Calu3 (cell line): ENCODE measurements at regions not wholly inside any gene's neighbourhood (a gene's known extent, or its start where the extent isn't known, plus 50 kb on each side); places are given as distances from the start of the nearest gene placed in this dataset.

Experiments
- BruUV-seq: library from RNA; stranded (reverse); fragments of 400-500 nt; replicated peaks from 2 replicates; lab custom pipeline; 2021; lab: Mats Ljungman, UMichigan
- CTCF ChIA-PET: fragments of 300-600 bp; sonication (Branson Sonifier 250); formaldehyde crosslinking; loops from one replicate; lab custom pipeline; 2022; ENCODE audit warnings: antibody characterized with exemption; lab: Charles Lee
- DNase-seq: peaks from one replicate; pipeline ENCODE4 v3.0.0; 2022
- H3K27ac Mint-ChIP-seq: one replicate; pipeline ENCODE4 v1.8.0; 2022; ENCODE audit warnings: mixed read lengths; ENCODE audit not compliant: unreplicated experiment
- H3K27me3 Mint-ChIP-seq: one replicate; pipeline ENCODE4 v1.8.0; 2022; ENCODE audit warnings: mixed read lengths; ENCODE audit not compliant: unreplicated experiment
- H3K36me3 Mint-ChIP-seq: one replicate; pipeline ENCODE4 v1.8.0; 2022; ENCODE audit warnings: mild to moderate bottlenecking, moderate library complexity, mixed read lengths; ENCODE audit not compliant: insufficient read depth, unreplicated experiment
- H3K4me1 Mint-ChIP-seq: one replicate; pipeline ENCODE4 v1.8.0; 2022; ENCODE audit warnings: mild to moderate bottlenecking, low read depth, mixed read lengths; ENCODE audit not compliant: unreplicated experiment
- H3K4me3 Mint-ChIP-seq: one replicate; pipeline ENCODE4 v1.8.0; 2022; ENCODE audit warnings: mild to moderate bottlenecking, low read depth, moderate library complexity, mixed read lengths; ENCODE audit not compliant: unreplicated experiment
- H3K9me3 Mint-ChIP-seq: one replicate; pipeline ENCODE4 v1.8.0; 2022; ENCODE audit warnings: low read depth, mixed read lengths; ENCODE audit not compliant: unreplicated experiment
- intact Hi-C: fragments of 100-400 bp; cut with micrococcal nuclease; formaldehyde crosslinking; loops from one replicate; pipeline ENCODE4 v1.10.0; 2022; ENCODE audit not compliant: unreplicated experiment
- TF ChIP-seq, protein P1 (sequence below): fragments of 200-600 bp; IDR thresholded peaks from one replicate; pipeline ENCODE4 v1.8.0; 2022; ENCODE audit warnings: antibody characterized with exemption; ENCODE audit not compliant: unreplicated experiment

DNA sequence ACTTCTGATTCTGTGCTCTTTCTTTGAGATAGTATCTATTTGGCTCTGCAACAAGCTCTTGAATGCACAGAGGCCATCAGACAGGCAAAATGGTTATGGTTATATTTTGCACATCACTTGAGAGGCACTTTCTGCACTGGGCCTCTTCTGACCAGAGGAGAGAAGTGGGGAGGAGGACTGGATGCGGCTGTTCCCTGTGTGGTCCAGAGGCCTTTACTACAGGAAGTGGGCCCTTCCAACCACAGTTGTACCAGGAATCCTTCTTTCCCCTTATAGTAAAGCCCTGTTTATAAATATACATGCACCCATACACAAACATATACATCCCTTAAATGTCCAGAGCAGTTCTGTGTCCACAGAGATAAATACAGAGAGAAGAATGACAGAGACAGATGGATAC is 182.7 kb upstream of the HHIP start:
- CTCF ChIA-PET: no interaction called here
- H3K4me3 Mint-ChIP-seq: no peak overlapping the region
- intact Hi-C loops: no loop called here
- DNase-seq: no peak
- H3K4me1 Mint-ChIP-seq: no peaks in the 10 kb centered on the region
- no peaks in the 10 kb centered on the region for H3K36me3 Mint-ChIP-seq
- no peaks in the 10 kb centered on the region for H3K27me3 Mint-ChIP-seq
- H3K27ac Mint-ChIP-seq: no peak overlapping the region
- TF ChIP-seq, protein P1, sequence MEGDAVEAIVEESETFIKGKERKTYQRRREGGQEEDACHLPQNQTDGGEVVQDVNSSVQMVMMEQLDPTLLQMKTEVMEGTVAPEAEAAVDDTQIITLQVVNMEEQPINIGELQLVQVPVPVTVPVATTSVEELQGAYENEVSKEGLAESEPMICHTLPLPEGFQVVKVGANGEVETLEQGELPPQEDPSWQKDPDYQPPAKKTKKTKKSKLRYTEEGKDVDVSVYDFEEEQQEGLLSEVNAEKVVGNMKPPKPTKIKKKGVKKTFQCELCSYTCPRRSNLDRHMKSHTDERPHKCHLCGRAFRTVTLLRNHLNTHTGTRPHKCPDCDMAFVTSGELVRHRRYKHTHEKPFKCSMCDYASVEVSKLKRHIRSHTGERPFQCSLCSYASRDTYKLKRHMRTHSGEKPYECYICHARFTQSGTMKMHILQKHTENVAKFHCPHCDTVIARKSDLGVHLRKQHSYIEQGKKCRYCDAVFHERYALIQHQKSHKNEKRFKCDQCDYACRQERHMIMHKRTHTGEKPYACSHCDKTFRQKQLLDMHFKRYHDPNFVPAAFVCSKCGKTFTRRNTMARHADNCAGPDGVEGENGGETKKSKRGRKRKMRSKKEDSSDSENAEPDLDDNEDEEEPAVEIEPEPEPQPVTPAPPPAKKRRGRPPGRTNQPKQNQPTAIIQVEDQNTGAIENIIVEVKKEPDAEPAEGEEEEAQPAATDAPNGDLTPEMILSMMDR: no peak
- BruUV-seq: no TSS peak
- no peaks in the 10 kb centered on the region for H3K9me3 Mint-ChIP-seq

DNA sequence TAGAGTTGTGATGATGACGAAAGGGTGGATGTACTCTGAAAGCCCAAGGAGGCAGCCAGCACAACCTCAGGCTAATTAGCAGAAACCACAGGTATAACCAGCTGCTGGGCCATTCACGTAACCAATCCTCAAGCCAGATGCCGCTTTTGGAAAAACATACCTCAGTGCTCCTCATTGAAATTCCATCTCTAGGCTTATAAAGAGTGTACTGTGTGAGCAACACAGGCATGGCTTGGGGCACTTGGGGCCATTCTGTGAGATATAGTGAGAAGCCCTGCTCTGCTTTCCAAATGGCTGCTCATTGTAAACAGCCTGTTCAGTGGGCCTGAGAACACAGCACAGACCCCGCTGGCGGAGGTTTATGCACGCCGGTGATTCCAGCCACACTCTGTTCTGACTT is 182.1 kb upstream of the HHIP start:
- no peaks in the 10 kb centered on the region for H3K4me1 Mint-ChIP-seq
- no peaks in the 10 kb centered on the region for H3K27me3 Mint-ChIP-seq
- no TSS peak for BruUV-seq
- no peaks in the 10 kb centered on the region for H3K9me3 Mint-ChIP-seq
- H3K36me3 Mint-ChIP-seq: no peaks in the 10 kb centered on the region
- CTCF ChIA-PET: no interaction called here
- TF ChIP-seq, protein P1: no peak
- no peak for DNase-seq
- intact Hi-C loops: no loop called here
- no peak overlapping the region for H3K27ac Mint-ChIP-seq
- H3K4me3 Mint-ChIP-seq: no peak overlapping the region

DNA sequence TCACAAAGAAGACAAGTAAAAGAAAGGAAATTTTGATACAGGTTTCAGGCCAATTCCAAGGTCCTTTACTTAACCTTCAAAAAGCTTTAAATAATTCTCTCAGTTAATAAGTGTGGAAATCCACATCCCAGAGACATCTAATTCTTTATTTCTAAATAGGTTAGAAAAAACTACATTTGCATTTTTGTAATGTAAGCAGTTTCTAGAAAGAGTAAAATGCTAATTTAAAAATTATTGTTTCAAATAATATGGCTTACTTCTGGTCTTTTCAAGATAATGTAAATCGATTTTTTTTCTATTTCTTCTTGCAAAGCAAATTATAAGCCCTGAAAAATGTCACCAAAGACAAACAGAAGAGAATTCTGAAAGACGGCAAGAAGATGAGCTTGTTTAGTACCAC is 180.4 kb upstream of the HHIP start:
- Mint-ChIP-seq H3K9me3 (no peaks in the 10 kb centered on the region), H3K4me3 (no peak overlapping the region)
- BruUV-seq: no TSS peak

DNA sequence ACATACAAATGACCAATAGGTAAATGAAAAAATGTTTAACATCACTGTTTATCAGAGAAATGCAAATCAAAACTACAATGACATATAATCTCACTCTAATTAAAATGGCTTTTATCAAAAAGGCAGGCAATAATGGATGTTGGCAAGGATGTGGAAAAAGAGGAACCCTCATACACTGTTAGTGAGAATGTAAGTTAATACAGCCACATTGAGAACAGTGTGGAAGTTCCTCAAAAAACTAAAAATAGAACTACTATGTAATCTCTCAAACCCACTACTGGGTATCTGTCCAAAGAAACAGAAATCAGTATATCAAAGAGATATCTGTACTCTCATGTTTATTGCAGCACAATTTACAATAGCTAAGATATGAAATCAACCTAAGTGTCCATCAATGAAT is 165.9 kb upstream of the HHIP start:
- DNase-seq: no peak
- no TSS peak for BruUV-seq
- H3K27me3 Mint-ChIP-seq: no peaks in the 10 kb centered on the region
- H3K27ac Mint-ChIP-seq: no peak overlapping the region
- H3K4me3 Mint-ChIP-seq: no peak overlapping the region
- CTCF ChIA-PET: no interaction called here
- TF ChIP-seq, protein P1: no peak
- peaks cover 11% of the 10 kb centered on the region for H3K9me3 Mint-ChIP-seq
- intact Hi-C loops: no loop called here
- H3K4me1 Mint-ChIP-seq: no peaks in the 10 kb centered on the region
- H3K36me3 Mint-ChIP-seq: no peaks in the 10 kb centered on the region

More for the DNA sequence above, 180.4 kb upstream of the HHIP start:
- no peak overlapping the region for H3K27ac Mint-ChIP-seq
- no peaks in the 10 kb centered on the region for H3K36me3 Mint-ChIP-seq
- intact Hi-C loops: no loop called here
- CTCF ChIA-PET: no interaction called here
- DNase-seq: no peak
- TF ChIP-seq, protein P1: no peak
- no peaks in the 10 kb centered on the region for H3K27me3 Mint-ChIP-seq
- H3K4me1 Mint-ChIP-seq: no peaks in the 10 kb centered on the region

DNA sequence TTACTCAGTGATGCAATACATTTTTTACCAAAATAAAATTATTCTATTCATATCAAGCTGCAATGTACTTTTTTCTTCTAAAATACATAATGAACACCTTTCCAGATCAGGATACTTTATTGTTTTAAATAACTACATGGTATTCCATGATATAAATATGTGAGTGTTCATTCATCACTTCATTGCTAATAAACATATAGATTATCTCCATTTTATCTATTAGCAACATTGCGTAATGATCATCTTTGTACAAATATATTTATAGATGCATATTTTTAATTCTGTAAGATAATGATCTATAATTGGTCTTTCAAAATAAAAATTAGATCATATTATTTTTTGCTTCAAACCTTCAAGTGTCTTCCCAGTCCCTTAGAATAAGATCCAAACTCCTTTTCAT is 156.1 kb upstream of the HHIP start:
- BruUV-seq: no TSS peak
- Mint-ChIP-seq H3K9me3 (peaks cover 6% of the 10 kb centered on the region), H3K36me3 (no peaks in the 10 kb centered on the region), H3K4me3 (no peak overlapping the region), H3K27ac (no peak overlapping the region), H3K4me1 (no peaks in the 10 kb centered on the region), H3K27me3 (no peaks in the 10 kb centered on the region)
- CTCF ChIA-PET: no interaction called here
- intact Hi-C loops: no loop called here
- no peak for DNase-seq
- TF ChIP-seq, protein P1: no peak
